ENCODE measurements at regions not wholly inside any gene's neighbourhood (a gene's known extent, or its start where the extent isn't known, plus 50 kb on each side); places are given as distances from the start of the nearest gene placed in this dataset.

DNA sequence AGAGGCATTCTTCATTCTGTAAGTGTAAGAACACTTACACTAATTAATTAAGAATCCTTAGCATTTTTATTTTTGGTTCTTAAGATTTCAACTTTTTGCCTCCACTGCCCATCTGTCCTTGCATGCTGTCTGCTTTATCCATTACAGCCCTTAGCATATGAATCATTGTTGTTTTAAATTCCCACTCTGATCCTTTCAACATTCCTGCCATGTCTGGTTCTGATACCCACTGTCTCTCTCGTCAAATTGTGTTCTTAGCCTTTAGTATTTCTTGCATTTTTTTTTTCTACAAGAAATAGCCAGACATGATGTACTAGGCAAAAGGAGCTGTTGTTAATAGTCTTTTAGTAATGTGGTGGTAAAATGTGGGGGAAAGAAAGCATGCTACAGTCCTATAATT lies 1360.0 kb downstream of the TECRL start:
- H3K4me3 ChIP-seq (ENCODE audit: low read depth, low read length) = no peak overlapping the region
- no peak for DNase-seq (ENCODE audit: low read depth)
- TF ChIP-seq, protein P1, sequence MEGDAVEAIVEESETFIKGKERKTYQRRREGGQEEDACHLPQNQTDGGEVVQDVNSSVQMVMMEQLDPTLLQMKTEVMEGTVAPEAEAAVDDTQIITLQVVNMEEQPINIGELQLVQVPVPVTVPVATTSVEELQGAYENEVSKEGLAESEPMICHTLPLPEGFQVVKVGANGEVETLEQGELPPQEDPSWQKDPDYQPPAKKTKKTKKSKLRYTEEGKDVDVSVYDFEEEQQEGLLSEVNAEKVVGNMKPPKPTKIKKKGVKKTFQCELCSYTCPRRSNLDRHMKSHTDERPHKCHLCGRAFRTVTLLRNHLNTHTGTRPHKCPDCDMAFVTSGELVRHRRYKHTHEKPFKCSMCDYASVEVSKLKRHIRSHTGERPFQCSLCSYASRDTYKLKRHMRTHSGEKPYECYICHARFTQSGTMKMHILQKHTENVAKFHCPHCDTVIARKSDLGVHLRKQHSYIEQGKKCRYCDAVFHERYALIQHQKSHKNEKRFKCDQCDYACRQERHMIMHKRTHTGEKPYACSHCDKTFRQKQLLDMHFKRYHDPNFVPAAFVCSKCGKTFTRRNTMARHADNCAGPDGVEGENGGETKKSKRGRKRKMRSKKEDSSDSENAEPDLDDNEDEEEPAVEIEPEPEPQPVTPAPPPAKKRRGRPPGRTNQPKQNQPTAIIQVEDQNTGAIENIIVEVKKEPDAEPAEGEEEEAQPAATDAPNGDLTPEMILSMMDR (conservative IDR thresholded peaks at IDR 0.05; ENCODE audit: low read depth, low read length) = no peak

DNA sequence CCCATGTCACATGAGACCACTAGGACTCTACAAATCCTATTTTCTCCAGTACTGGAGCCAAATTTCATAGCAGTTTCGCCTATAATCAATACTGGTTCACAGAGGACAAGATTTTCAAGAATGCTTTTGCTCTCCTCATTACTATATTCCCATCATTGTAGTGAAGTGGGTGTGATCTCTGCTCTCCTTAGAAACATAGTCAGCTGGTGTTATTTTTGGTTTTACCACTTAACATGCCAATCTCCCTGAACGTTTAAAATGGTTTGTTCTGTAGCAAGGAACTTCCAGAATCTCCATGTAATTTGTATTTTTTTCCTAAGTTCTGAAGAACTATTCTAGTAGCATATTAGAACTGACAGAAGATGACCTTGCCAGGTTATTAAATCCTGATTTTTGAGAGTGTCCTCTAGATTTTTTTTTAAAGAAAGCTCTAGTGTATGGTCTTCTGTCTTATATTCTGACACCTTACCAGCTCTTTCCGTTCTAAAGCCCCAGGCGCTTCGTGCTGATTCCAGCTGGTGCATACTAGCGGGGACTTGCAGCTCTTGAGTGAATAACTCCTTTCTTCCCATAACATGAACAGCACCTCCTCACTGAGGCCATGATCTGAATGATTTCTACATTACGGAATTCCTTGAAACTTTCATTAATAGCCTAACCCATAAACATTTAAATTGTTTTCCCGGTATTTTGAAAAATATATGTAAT lies 1372.9 kb downstream of the TECRL start:
- TF ChIP-seq, protein P1 (conservative IDR thresholded peaks at IDR 0.05; ENCODE audit: low read depth, low read length) = no peak
- DNase-seq (ENCODE audit: low read depth) = no peak
- no peak overlapping the region for H3K4me3 ChIP-seq (ENCODE audit: low read depth, low read length)

DNA sequence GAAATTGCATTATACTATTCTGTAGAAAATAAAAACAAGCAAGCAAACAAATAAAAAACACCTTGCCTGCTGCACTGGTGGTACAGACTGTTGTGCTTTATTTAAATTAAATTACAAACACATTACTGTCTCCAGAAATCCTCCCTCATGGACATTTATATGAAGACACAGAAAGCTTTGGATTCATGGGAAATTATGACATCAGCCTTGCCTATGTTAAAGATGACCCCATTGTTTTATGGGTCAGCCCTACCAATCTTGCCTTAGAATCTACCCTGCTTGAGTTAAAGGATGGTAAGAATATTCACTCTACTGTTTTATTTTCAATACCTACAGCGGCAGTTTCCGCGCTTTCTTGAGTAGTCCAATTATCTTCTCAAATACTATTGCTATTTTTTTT lies 1379.9 kb downstream of the TECRL start:
- no peak overlapping the region for H3K4me3 ChIP-seq (ENCODE audit: low read depth, low read length)
- DNase-seq (ENCODE audit: low read depth) = no peak
- TF ChIP-seq, protein P1 (conservative IDR thresholded peaks at IDR 0.05; ENCODE audit: low read depth, low read length) = no peak

DNA sequence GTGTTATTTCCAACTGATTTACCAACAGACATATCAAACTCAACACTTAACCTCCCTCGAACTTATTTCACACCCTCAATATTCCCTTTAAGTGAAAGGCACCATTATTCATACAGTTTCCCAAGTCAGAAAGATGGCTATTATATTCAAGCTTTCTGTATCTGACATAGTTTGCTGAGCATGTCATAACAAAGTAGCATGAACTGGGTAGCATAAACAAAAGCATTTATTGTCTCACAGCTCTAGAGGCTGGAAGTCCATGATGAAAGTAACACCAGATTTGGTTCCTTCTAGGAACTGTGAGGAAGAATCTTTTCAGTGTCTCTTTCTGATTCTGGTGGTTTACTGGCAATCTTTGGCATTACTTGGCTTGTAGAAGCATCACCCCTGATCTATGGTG lies 1388.6 kb downstream of the TECRL start:
- no peak for DNase-seq (ENCODE audit: low read depth)
- H3K4me3 ChIP-seq (ENCODE audit: low read depth, low read length) = no peak overlapping the region

DNA sequence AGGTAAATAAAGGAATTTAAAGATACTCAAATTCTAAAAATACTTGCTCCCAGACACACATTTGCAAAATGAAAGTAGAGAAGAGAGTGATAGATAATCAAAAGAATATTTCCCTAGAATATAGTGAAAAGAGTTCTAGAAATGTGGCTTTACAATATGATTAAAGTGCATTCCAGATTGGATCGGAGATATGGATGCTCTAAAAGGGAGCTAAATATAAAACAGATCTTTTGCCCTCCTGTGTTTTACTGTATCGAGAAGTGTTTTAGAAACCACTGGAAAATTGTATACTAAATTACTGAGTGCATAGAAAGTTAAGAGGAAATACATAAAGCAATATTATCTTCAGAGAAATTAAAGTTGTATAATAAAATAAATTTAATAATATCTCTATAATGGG lies 1392.0 kb downstream of the TECRL start:
- no peak for DNase-seq (ENCODE audit: low read depth)
- no peak overlapping the region for H3K4me3 ChIP-seq (ENCODE audit: low read depth, low read length)
- TF ChIP-seq, protein P1 (conservative IDR thresholded peaks at IDR 0.05; ENCODE audit: low read depth, low read length) = no peak

More for the DNA sequence above, 1388.6 kb downstream of the TECRL start:
- TF ChIP-seq, protein P1 (conservative IDR thresholded peaks at IDR 0.05; ENCODE audit: low read depth, low read length) = no peak

DNA sequence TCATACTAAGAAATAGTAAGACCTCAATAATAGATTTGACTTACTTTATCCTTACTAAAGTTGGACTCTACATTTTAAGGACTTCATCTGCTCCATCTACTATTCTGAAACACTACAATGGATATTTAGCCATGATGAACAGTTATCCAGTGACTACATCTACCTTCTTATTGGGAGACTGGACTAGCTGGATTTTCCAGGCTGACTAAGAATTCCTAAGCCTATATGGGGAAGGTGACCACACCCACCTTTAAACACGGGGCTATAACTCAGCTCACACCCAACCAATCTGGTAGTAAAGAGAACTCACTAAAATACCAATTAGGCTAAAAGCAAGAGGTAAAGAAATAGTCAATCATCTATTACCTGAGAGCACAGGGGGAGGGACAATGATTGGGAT lies 1438.4 kb downstream of the TECRL start:
- DNase-seq (ENCODE audit: low read depth) = no peak
- no peak overlapping the region for H3K4me3 ChIP-seq (ENCODE audit: low read depth, low read length)
- TF ChIP-seq, protein P1 (conservative IDR thresholded peaks at IDR 0.05; ENCODE audit: low read depth, low read length) = no peak

DNA sequence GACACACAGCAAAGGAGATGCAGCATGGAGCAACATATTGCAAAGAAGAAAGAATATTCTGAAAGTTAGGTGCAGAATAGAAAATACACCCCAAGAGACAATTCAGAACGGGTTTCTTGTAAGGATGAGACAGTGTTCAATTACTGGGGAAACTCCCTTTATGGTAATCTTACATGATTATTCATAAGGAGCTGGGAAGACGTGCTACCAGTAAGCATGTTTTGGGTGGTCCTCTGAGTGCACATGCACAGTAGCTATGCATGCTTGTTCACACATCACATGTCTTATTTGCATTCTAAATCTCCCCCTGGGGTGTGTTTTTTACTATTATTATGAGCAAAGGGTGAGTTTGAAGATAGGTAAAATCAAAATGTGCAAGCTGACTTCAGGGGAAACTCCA lies 1448.8 kb downstream of the TECRL start:
- H3K4me3 ChIP-seq (ENCODE audit: low read depth, low read length) = no peak overlapping the region
- no peak for DNase-seq (ENCODE audit: low read depth)
- TF ChIP-seq, protein P1 (conservative IDR thresholded peaks at IDR 0.05; ENCODE audit: low read depth, low read length) = no peak

All from choroid plexus epithelial cell (primary cell).